ENCODE measurements at regions not wholly inside any gene's neighbourhood (a gene's known extent, or its start where the extent isn't known, plus 50 kb on each side); places are given as distances from the start of the nearest gene placed in this dataset.
"Not testable (repeated sequence)": the region's sequence is repeated elsewhere in the genome, so short reads cannot be mapped to it uniquely, and the experiment has no call there.

- DNase-seq (ENCODE audit: low read depth in 2 of 2) = no peak
These were observed 587.6 kb downstream of the DSC3 start for GRCh38 chr18:30454920-30455319.

- peak; percentile 2 to 5 for DNase-seq (ENCODE audit: low read depth in 2 of 2)
These were observed 590.6 kb downstream of the DSC3 start for GRCh38 chr18:30451981-30452380.

- no peak for DNase-seq (ENCODE audit: low read depth in 2 of 2)
These were observed 591.6 kb downstream of the DSC3 start for GRCh38 chr18:30450927-30451326.

GRCh38 chr18:30446605-30447004 is 595.9 kb downstream of the DSC3 start:
- no peak for DNase-seq (ENCODE audit: low read depth in 2 of 2)

- no peak for DNase-seq (ENCODE audit: low read depth in 2 of 2)
These were observed 598.0 kb downstream of the DSC3 start for GRCh38 chr18:30444544-30444943.

- DNase-seq (ENCODE audit: low read depth in 2 of 2) = no peak
These were observed 602.2 kb downstream of the DSC3 start for GRCh38 chr18:30440351-30440750.

GRCh38 chr18:30439174-30439573 is 603.4 kb downstream of the DSC3 start:
- DNase-seq (ENCODE audit: low read depth in 2 of 2) = no peak

- no peak for DNase-seq (ENCODE audit: low read depth in 2 of 2)
These were observed 610.2 kb downstream of the DSC3 start for GRCh38 chr18:30432349-30432748.

- DNase-seq (ENCODE audit: low read depth in 2 of 2) = not testable (repeated sequence)
These were observed 623.1 kb downstream of the DSC3 start for GRCh38 chr18:30419399-30419798.

GRCh38 chr18:30415903-30416302 is 626.6 kb downstream of the DSC3 start:
- DNase-seq (ENCODE audit: low read depth in 2 of 2) = no peak

- DNase-seq (ENCODE audit: low read depth in 2 of 2) = no peak
These were observed 633.4 kb downstream of the DSC3 start for GRCh38 chr18:30409120-30409519.

GRCh38 chr18:30406728-30407127 is 635.8 kb downstream of the DSC3 start:
- DNase-seq (ENCODE audit: low read depth in 2 of 2) = no peak

- no peak for DNase-seq (ENCODE audit: low read depth in 2 of 2)
These were observed 637.5 kb downstream of the DSC3 start for GRCh38 chr18:30405038-30405437.

- no peak for DNase-seq (ENCODE audit: low read depth in 2 of 2)
These were observed 638.1 kb downstream of the DSC3 start for GRCh38 chr18:30404422-30404821.

- no peak for DNase-seq (ENCODE audit: low read depth in 2 of 2)
These were observed 639.3 kb downstream of the DSC3 start for GRCh38 chr18:30403278-30403677.

- DNase-seq (ENCODE audit: low read depth in 2 of 2) = no peak
These were observed 655.1 kb downstream of the DSC3 start for GRCh38 chr18:30387401-30387800.

- DNase-seq (ENCODE audit: low read depth in 2 of 2) = no peak
These were observed 655.9 kb downstream of the DSC3 start for GRCh38 chr18:30386624-30387023.

GRCh38 chr18:30385684-30386083 is 656.9 kb downstream of the DSC3 start:
- no peak for DNase-seq (ENCODE audit: low read depth in 2 of 2)

- no peak for DNase-seq (ENCODE audit: low read depth in 2 of 2)
These were observed 660.7 kb downstream of the DSC3 start for GRCh38 chr18:30381826-30382225.

- DNase-seq (ENCODE audit: low read depth in 2 of 2) = no peak
These were observed 664.4 kb downstream of the DSC3 start for GRCh38 chr18:30378097-30378496.

- DNase-seq (ENCODE audit: low read depth in 2 of 2) = no peak
These were observed 666.0 kb downstream of the DSC3 start for GRCh38 chr18:30376515-30376914.

GRCh38 chr18:30361864-30362540 is 680.5 kb downstream of the DSC3 start:
- no peak for DNase-seq (ENCODE audit: low read depth in 2 of 2)

GRCh38 chr18:30359521-30359920 is 683.0 kb downstream of the DSC3 start:
- no peak for DNase-seq (ENCODE audit: low read depth in 2 of 2)

GRCh38 chr18:30358555-30358954 is 684.0 kb downstream of the DSC3 start:
- peak; percentile 6 to 10 for DNase-seq (ENCODE audit: low read depth in 2 of 2)
